H9 (cell line): ENCODE measurements at regions not wholly inside any gene's neighbourhood (a gene's known extent, or its start where the extent isn't known, plus 50 kb on each side); places are given as distances from the start of the nearest gene placed in this dataset.
A peak's percentile ranks its signal among the peaks of the same experiment; 100 is the strongest.

Source experiments
- DNase-seq: peaks from one replicate; pipeline ENCODE4 v3.0.0-alpha.2; 2017
- H2AFZ ChIP-seq: one replicate; pipeline ENCODE4 v1.6.1; 2013; ENCODE audit warnings: mild to moderate bottlenecking, low read length, control low read depth, moderate library complexity
- H2AK5ac ChIP-seq: 2 replicates; pipeline ENCODE4 v1.6.1; 2013; ENCODE audit warnings: low read length, control low read depth, mixed read lengths; ENCODE audit not compliant: insufficient read length
- H2BK120ac ChIP-seq: one replicate; pipeline ENCODE4 v1.6.1; 2013; ENCODE audit warnings: low read depth, mild to moderate bottlenecking, low read length, control low read depth, inconsistent platforms; ENCODE audit not compliant: poor library complexity, severe bottlenecking
- H2BK12ac ChIP-seq: 2 replicates; pipeline ENCODE4 v1.6.1; 2013; ENCODE audit warnings: low read length, control low read depth, mixed read lengths, low read depth; ENCODE audit not compliant: insufficient read length
- H2BK15ac ChIP-seq: 2 replicates; pipeline ENCODE4 v1.6.1; 2013; ENCODE audit warnings: low read depth, low read length, control low read depth
- H2BK20ac ChIP-seq: one replicate; pipeline ENCODE4 v1.6.1; 2013; ENCODE audit warnings: low read depth, mild to moderate bottlenecking, low read length, control low read depth, inconsistent platforms; ENCODE audit not compliant: poor library complexity, severe bottlenecking
- H2BK5ac ChIP-seq: 2 replicates; pipeline ENCODE4 v1.6.1; 2013; ENCODE audit warnings: low read length, control low read depth, mixed read lengths; ENCODE audit not compliant: insufficient read length
- H3K14ac ChIP-seq: 2 replicates; pipeline ENCODE4 v1.6.1; 2013; ENCODE audit warnings: low read length, control low read depth; ENCODE audit not compliant: insufficient read depth
- H3K18ac ChIP-seq: 2 replicates; pipeline ENCODE4 v1.6.1; 2013; ENCODE audit warnings: low read depth, mild to moderate bottlenecking, mixed read lengths, low read length, control low read depth; ENCODE audit not compliant: insufficient read length
- H3K23ac ChIP-seq: 2 replicates; pipeline ENCODE4 v1.6.1; 2013; ENCODE audit warnings: low read length, control low read depth, mixed read lengths, low read depth; ENCODE audit not compliant: insufficient read length
- H3K23me2 ChIP-seq: 2 replicates; pipeline ENCODE4 v1.6.1; 2013; ENCODE audit warnings: low read depth, mild to moderate bottlenecking, mixed read lengths, low read length, control low read depth; ENCODE audit not compliant: insufficient read length, poor library complexity, severe bottlenecking
- H3K27ac ChIP-seq: 2 replicates; pipeline ENCODE4 v1.5.1; 2013; ENCODE audit warnings: low read length, control low read depth, mixed read lengths, low read depth; ENCODE audit not compliant: insufficient read length
- H3K27me3 ChIP-seq: 2 replicates; pipeline ENCODE4 v1.6.1; 2013; ENCODE audit warnings: low read length, control low read depth, inconsistent platforms; ENCODE audit not compliant: insufficient read depth
- H3K4ac ChIP-seq: 2 replicates; pipeline ENCODE4 v1.6.1; 2013; ENCODE audit warnings: low read depth, mild to moderate bottlenecking, control low read depth, inconsistent platforms, low read length, moderate library complexity
- H3K4me1 ChIP-seq: 2 replicates; pipeline ENCODE4 v1.6.1; 2013; ENCODE audit warnings: low read length, control low read depth, inconsistent platforms; ENCODE audit not compliant: insufficient read depth
- H3K4me2 ChIP-seq: 2 replicates; pipeline ENCODE4 v1.6.1; 2013; ENCODE audit warnings: low read length, control low read depth, mixed read lengths; ENCODE audit not compliant: insufficient read length, insufficient read depth
- H3K56ac ChIP-seq: 2 replicates; pipeline ENCODE4 v1.6.1; 2013; ENCODE audit warnings: low read depth, mild to moderate bottlenecking, mixed read lengths, low read length, control low read depth; ENCODE audit not compliant: insufficient read length
- H3K79me1 ChIP-seq: 2 replicates; pipeline ENCODE4 v1.6.1; 2013; ENCODE audit warnings: low read depth, mild to moderate bottlenecking, moderate library complexity, low read length, control low read depth, inconsistent platforms; ENCODE audit not compliant: insufficient read depth, poor library complexity, severe bottlenecking
- H3K79me2 ChIP-seq: 2 replicates; pipeline ENCODE4 v1.6.1; 2013; ENCODE audit warnings: low read length, control low read depth, inconsistent platforms; ENCODE audit not compliant: insufficient read depth
- H3K9ac ChIP-seq: 2 replicates; pipeline ENCODE4 v1.6.1; 2013; ENCODE audit warnings: low read length, control low read depth, mixed read lengths; ENCODE audit not compliant: insufficient read length; ENCODE audit errors: extremely low read depth
- H3K9me3 ChIP-seq: one replicate; pipeline ENCODE4 v1.6.1; 2013; ENCODE audit warnings: low read depth, low read length, inconsistent platforms; ENCODE audit not compliant: control insufficient read depth
- H3T11ph ChIP-seq: one replicate; pipeline ENCODE4 v1.6.1; 2013; ENCODE audit warnings: mild to moderate bottlenecking, low read length, control low read depth, inconsistent platforms
- H4K20me1 ChIP-seq: one replicate; pipeline ENCODE4 v1.6.1; 2013; ENCODE audit not compliant: control insufficient read depth, insufficient read length, insufficient read depth
- H4K5ac ChIP-seq: 2 replicates; pipeline ENCODE4 v1.6.1; 2013; ENCODE audit warnings: low read depth, mild to moderate bottlenecking, mixed read lengths, low read length, control low read depth; ENCODE audit not compliant: insufficient read length
- H4K8ac ChIP-seq: replicated peaks from 2 replicates; pipeline ENCODE4 v1.6.1; 2013; ENCODE audit warnings: low read length, control low read depth, mixed read lengths, low read depth; ENCODE audit not compliant: insufficient read length
- H4K91ac ChIP-seq: 2 replicates; pipeline ENCODE4 v1.6.1; 2013; ENCODE audit warnings: low read depth, mild to moderate bottlenecking, moderate library complexity, mixed read lengths, low read length, control low read depth; ENCODE audit not compliant: insufficient read length
- H3K27ac Mint-ChIP-seq, 3 experiments: 2 replicates in 2 of 3; 3 replicates in 1 of 3; pipeline ENCODE4 v1.8.0; 2020 to 2021; ENCODE audit warnings: mixed read lengths in 3 of 3, mild to moderate bottlenecking in 1 of 3, moderate library complexity in 1 of 3
- H3K27me3 Mint-ChIP-seq: 2 replicates; pipeline ENCODE4 v1.8.0; 2021; ENCODE audit warnings: low read depth, mild to moderate bottlenecking, moderate library complexity, mixed read lengths
- H3K36me3 Mint-ChIP-seq, 3 experiments: 2 replicates in 2 of 3; 3 replicates in 1 of 3; pipeline ENCODE4 v1.8.0; 2020 to 2021; ENCODE audit warnings: low read depth in 3 of 3, mixed read lengths in 3 of 3; ENCODE audit not compliant: insufficient read depth in 1 of 3
- H3K4me1 Mint-ChIP-seq, 2 experiments: 2 replicates each; pipeline ENCODE4 v1.8.0; 2020; ENCODE audit warnings: mixed read lengths in 2 of 2
- H3K4me3 Mint-ChIP-seq, 2 experiments: 2 replicates in 1 of 2; 3 replicates in 1 of 2; pipeline ENCODE4 v1.8.0; 2020 to 2021; ENCODE audit warnings: mild to moderate bottlenecking in 2 of 2, mixed read lengths in 2 of 2, moderate library complexity in 1 of 2
- H3K9me3 Mint-ChIP-seq, 2 experiments: 2 replicates in 1 of 2; 3 replicates in 1 of 2; pipeline ENCODE4 v1.8.0; 2020; ENCODE audit warnings: mild to moderate bottlenecking in 2 of 2, mixed read lengths in 2 of 2, moderate library complexity in 1 of 2
- WGBS: extraction: QIAGEN DNeasy Blood & Tissue Kit; methylation state at CpG from one replicate; pipeline ENCODE4 v1.1.7; 2013; ENCODE audit warnings: missing lambda C conversion rate, low lambda C conversion rate, mixed read lengths; ENCODE audit not compliant: insufficient read length; ENCODE audit errors: extremely low coverage; 5-methylcytosine and 5-hydroxymethylcytosine counted together
- TF ChIP-seq, protein P1 (sequence below): fragments of 200-600 bp; sonication (generic); conservative IDR thresholded peaks from 3 replicates; pipeline ENCODE4 v1.8.0; 2021; ENCODE audit warnings: antibody characterized with exemption, mild to moderate bottlenecking

GRCh38 chr6:114418304-114418972 lies 75.6 kb upstream of the HS3ST5 start:
- no peak overlapping the region for H3K23ac ChIP-seq
- peaks cover 5% of the 10 kb centered on the region for H3K4me1 ChIP-seq
- no peak for DNase-seq
- no peak overlapping the region for H3K56ac ChIP-seq
- Mint-ChIP-seq H3K4me1 (peaks cover 49 to 65% of the 10 kb centered on the region in 2 experiments), H3K27ac (peak overlapping the region in 1 of 3 experiments; percentile 93; a peak in 3 of 7 replicates), H3K36me3 (peaks cover 28 to 45% (median 35%) of the 10 kb centered on the region in 3 experiments), H3K4me3 (no peak overlapping the region), H3K27me3 (no peaks in the 10 kb centered on the region), H3K9me3 (no peaks in the 10 kb centered on the region; a peak in 1 of 5 replicates)
- no peaks in the 10 kb centered on the region for H3K27me3 ChIP-seq
- no peak overlapping the region for H2BK120ac ChIP-seq
- H3K27ac ChIP-seq = no peak overlapping the region
- no peak overlapping the region for H2BK20ac ChIP-seq
- no peak overlapping the region for H4K8ac ChIP-seq
- no peak overlapping the region for H4K91ac ChIP-seq
- H3K23me2 ChIP-seq = no peaks in the 10 kb centered on the region
- TF ChIP-seq, protein P1, sequence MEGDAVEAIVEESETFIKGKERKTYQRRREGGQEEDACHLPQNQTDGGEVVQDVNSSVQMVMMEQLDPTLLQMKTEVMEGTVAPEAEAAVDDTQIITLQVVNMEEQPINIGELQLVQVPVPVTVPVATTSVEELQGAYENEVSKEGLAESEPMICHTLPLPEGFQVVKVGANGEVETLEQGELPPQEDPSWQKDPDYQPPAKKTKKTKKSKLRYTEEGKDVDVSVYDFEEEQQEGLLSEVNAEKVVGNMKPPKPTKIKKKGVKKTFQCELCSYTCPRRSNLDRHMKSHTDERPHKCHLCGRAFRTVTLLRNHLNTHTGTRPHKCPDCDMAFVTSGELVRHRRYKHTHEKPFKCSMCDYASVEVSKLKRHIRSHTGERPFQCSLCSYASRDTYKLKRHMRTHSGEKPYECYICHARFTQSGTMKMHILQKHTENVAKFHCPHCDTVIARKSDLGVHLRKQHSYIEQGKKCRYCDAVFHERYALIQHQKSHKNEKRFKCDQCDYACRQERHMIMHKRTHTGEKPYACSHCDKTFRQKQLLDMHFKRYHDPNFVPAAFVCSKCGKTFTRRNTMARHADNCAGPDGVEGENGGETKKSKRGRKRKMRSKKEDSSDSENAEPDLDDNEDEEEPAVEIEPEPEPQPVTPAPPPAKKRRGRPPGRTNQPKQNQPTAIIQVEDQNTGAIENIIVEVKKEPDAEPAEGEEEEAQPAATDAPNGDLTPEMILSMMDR = no peak
- H4K5ac ChIP-seq = no peak overlapping the region
- H3K9ac ChIP-seq = no peak overlapping the region
- H3K14ac ChIP-seq = no peak overlapping the region
- no peak overlapping the region for H3K18ac ChIP-seq
- no peak overlapping the region for H2BK5ac ChIP-seq
- H3K4ac ChIP-seq = no peak overlapping the region
- H2AK5ac ChIP-seq = no peak overlapping the region
- H3K4me2 ChIP-seq = no peak overlapping the region
- no peak overlapping the region for H2BK15ac ChIP-seq
- H2BK12ac ChIP-seq = no peak overlapping the region
- no peaks in the 10 kb centered on the region for H3K9me3 ChIP-seq
- WGBS = no CpG with 5 or more reads among the region's 5 CpGs
- H4K20me1 ChIP-seq = no peaks in the 10 kb centered on the region
- H3K79me1 ChIP-seq = no peaks in the 10 kb centered on the region
- H2AFZ ChIP-seq = no peak overlapping the region
- no peak overlapping the region for H3T11ph ChIP-seq
- H3K79me2 ChIP-seq = no peaks in the 10 kb centered on the region
